ENCODE measurements at regions not wholly inside any gene's neighbourhood (a gene's known extent, or its start where the extent isn't known, plus 50 kb on each side); places are given as distances from the start of the nearest gene placed in this dataset.

GRCh38 chr21:15190412-15190811 lies 125.6 kb upstream of the NRIP1 start:
- intact Hi-C loops (cut with micrococcal nuclease), result no loop called here
- H2BK20ac ChIP-seq (ENCODE audit: low read depth, low read length), result no peak overlapping the region
- no peak for DNase-seq
- H3K4me1 ChIP-seq (ENCODE audit: control insufficient read depth, insufficient read depth, low read length), result no peaks in the 10 kb centered on the region
- no CpG with 5 or more reads among the region's 3 CpGs for WGBS, 2 experiments (ENCODE audit: extremely low coverage in 2 of 2, insufficient read length in 1 of 2)
- no peak overlapping the region for H2AK9ac ChIP-seq (replicated peaks; ENCODE audit: low read depth, low read length, poor library complexity)
- no peak overlapping the region for H4K91ac ChIP-seq (ENCODE audit: insufficient read depth, low read depth, low read length)
- no peak overlapping the region for H4K8ac ChIP-seq (ENCODE audit: low read depth in 2 of 2, low read length in 2 of 2)
- H3K56ac ChIP-seq (ENCODE audit: extremely low read depth, insufficient read depth, low read length), result no peak overlapping the region
- H2AFZ ChIP-seq (replicated peaks; ENCODE audit: low read length, poor library complexity), result no peak overlapping the region
- no peak overlapping the region for H4K5ac ChIP-seq (ENCODE audit: low read depth, low read length)
- H3K36me3 ChIP-seq (ENCODE audit: control insufficient read depth, insufficient read depth, low read length), result no peaks in the 10 kb centered on the region
- ChIA-PET CTCF (no interaction called here), POLR2A (ENCODE audit: unreplicated experiment) (no interaction called here)
- H3K18ac ChIP-seq (ENCODE audit: low read depth, low read length), result no peak overlapping the region
- no peak overlapping the region for H3K27ac ChIP-seq (ENCODE audit: insufficient read depth, low read length)
- H3K23ac ChIP-seq (ENCODE audit: low read depth, low read length), result no peak overlapping the region
- TF ChIP-seq MAFK (IDR thresholded peaks at IDR 0.05; ENCODE audit: low read depth, low read length), result peak; percentile 69
- TF ChIP-seq BHLHE40 (IDR thresholded peaks at IDR 0.05; ENCODE audit: low read depth, low read length), result no peak
- H3K79me1 ChIP-seq (ENCODE audit: low read depth in 1 of 2, low read length in 2 of 2), result no peaks in the 10 kb centered on the region
- dilution Hi-C loops (cut with HindIII; ENCODE audit: low sequenced_read_pairs, unreplicated experiment), result no loop called here
- no peak overlapping the region for H2BK15ac ChIP-seq (ENCODE audit: low read depth, low read length)
- no peak overlapping the region for H3K14ac ChIP-seq (replicated peaks; ENCODE audit: low read depth, low read length)
- no peaks in the 10 kb centered on the region for H4K20me1 ChIP-seq (ENCODE audit: insufficient read depth, low read length)
- H3K9me3 ChIP-seq (ENCODE audit: control insufficient read depth, insufficient read depth, low read length), result no peaks in the 10 kb centered on the region
- no TSS peak for BruUV-seq (replicated peaks)
- H3K4ac ChIP-seq (ENCODE audit: low read depth, low read length), result no peak overlapping the region
- no peaks in the 10 kb centered on the region for H3K9me1 ChIP-seq (ENCODE audit: insufficient read depth, low read length)
- no peaks in the 10 kb centered on the region for H3K27me3 ChIP-seq (ENCODE audit: control insufficient read depth, insufficient read depth, low read length)
- H3K4me2 ChIP-seq (ENCODE audit: low read depth, low read length), result no peak overlapping the region
- no peak overlapping the region for H2AK5ac ChIP-seq (ENCODE audit: low read depth, low read length)
- no peak overlapping the region for H2BK120ac ChIP-seq (ENCODE audit: low read depth, low read length)
- no peak for ATAC-seq (ENCODE audit: low read depth)
- in situ Hi-C loops (cut with MboI; ENCODE audit: low sequenced_read_pairs), result no loop called here
- H3K9ac ChIP-seq (ENCODE audit: low read depth, low read length), result no peak overlapping the region
- H3K4me3 ChIP-seq (ENCODE audit: insufficient read depth, low read depth, low read length), result no peak overlapping the region
- no peak overlapping the region for H2BK5ac ChIP-seq (ENCODE audit: low read depth, low read length, poor library complexity, severe bottlenecking)

All from IMR-90 (cell line).